RWPE2 (cell line): ENCODE measurements at regions not wholly inside any gene's neighbourhood (a gene's known extent, or its start where the extent isn't known, plus 50 kb on each side); places are given as distances from the start of the nearest gene placed in this dataset.

Experiments
- ATAC-seq: fragments of 200-7000 bp; cut with Tn5 transposase; 3 replicates; pipeline ENCODE4 v1.9.1; 2021; ENCODE audit warnings: low read depth
- DNase-seq: peaks from one replicate; pipeline ENCODE4 v3.0.0-alpha.2; 2020; ENCODE audit warnings: low spot score
- H3K27ac ChIP-seq: fragments of 450-650 bp; 2 replicates; pipeline ENCODE4 v1.5.1; 2017; ENCODE audit warnings: mild to moderate bottlenecking; ENCODE audit not compliant: poor library complexity, severe bottlenecking
- H3K27me3 ChIP-seq: fragments of 250-450 bp; sonication (Bioruptor Pico); 2 replicates; pipeline ENCODE4 v1.5.1; 2021; ENCODE audit warnings: mild to moderate bottlenecking, moderate library complexity; ENCODE audit not compliant: insufficient read depth, poor library complexity, severe bottlenecking
- H3K36me3 ChIP-seq: fragments of 250-450 bp; sonication (Bioruptor Pico); 2 replicates; pipeline ENCODE4 v1.5.1; 2020; ENCODE audit warnings: low read depth, mild to moderate bottlenecking, moderate library complexity
- H3K4me1 ChIP-seq: fragments of 250-450 bp; sonication (Bioruptor Pico); 2 replicates; pipeline ENCODE4 v1.5.1; 2021; ENCODE audit warnings: mild to moderate bottlenecking, moderate library complexity; ENCODE audit not compliant: insufficient read depth, poor library complexity, severe bottlenecking
- H3K4me3 ChIP-seq: fragments of 250-450 bp; sonication (Bioruptor Pico); 2 replicates; pipeline ENCODE4 v1.5.1; 2021; ENCODE audit warnings: mild to moderate bottlenecking, moderate library complexity; ENCODE audit not compliant: severe bottlenecking
- H3K9me3 ChIP-seq: fragments of 250-450 bp; sonication (Bioruptor Pico); 2 replicates; pipeline ENCODE4 v1.5.1; 2021; ENCODE audit warnings: mild to moderate bottlenecking, moderate library complexity; ENCODE audit not compliant: severe bottlenecking
- CTCF ChIP-seq: fragments of 450-650 bp; IDR thresholded peaks from one replicate; pipeline ENCODE4 v1.5.1; 2017; ENCODE audit warnings: mild to moderate bottlenecking, moderate library complexity; ENCODE audit not compliant: poor library complexity, severe bottlenecking

GRCh38 chr7:153524070-153524601, 528.1 kb upstream of the DPP6 start:
- Histone ChIP-seq H3K36me3 (no peaks in the 10 kb centered on the region), H3K9me3 (no peaks in the 10 kb centered on the region), H3K27ac (no peak overlapping the region), H3K27me3 (no peaks in the 10 kb centered on the region), H3K4me1 (no peaks in the 10 kb centered on the region), H3K4me3 (no peak overlapping the region)
- ATAC-seq (no peak), DNase-seq (no peak)
- TF ChIP-seq CTCF, result no peak

- H3K9me3 ChIP-seq, result no peaks in the 10 kb centered on the region
- no peak for DNase-seq
- no peak for ATAC-seq
- no peaks in the 10 kb centered on the region for H3K36me3 ChIP-seq
- no peak overlapping the region for H3K4me3 ChIP-seq
- no peaks in the 10 kb centered on the region for H3K27me3 ChIP-seq
- H3K27ac ChIP-seq, result no peak overlapping the region
- no peaks in the 10 kb centered on the region for H3K4me1 ChIP-seq
- no peak for TF ChIP-seq CTCF
Observed at GRCh38 chr7:153529100-153529499, 523.1 kb upstream of the DPP6 start.

- TF ChIP-seq CTCF, result no peak
Observed at GRCh38 chr7:153529651-153530165, 522.5 kb upstream of the DPP6 start.

GRCh38 chr7:153530441-153530840, 521.8 kb upstream of the DPP6 start:
- no peaks in the 10 kb centered on the region for H3K36me3 ChIP-seq
- no peak for ATAC-seq
- DNase-seq, result no peak
- TF ChIP-seq CTCF, result no peak
- H3K4me3 ChIP-seq, result no peak overlapping the region
- H3K4me1 ChIP-seq, result no peaks in the 10 kb centered on the region
- no peak overlapping the region for H3K27ac ChIP-seq
- no peaks in the 10 kb centered on the region for H3K9me3 ChIP-seq
- no peaks in the 10 kb centered on the region for H3K27me3 ChIP-seq

More at GRCh38 chr7:153529651-153530165, 522.5 kb upstream of the DPP6 start:
- Histone ChIP-seq H3K4me3 (no peak overlapping the region), H3K36me3 (no peaks in the 10 kb centered on the region), H3K27ac (no peak overlapping the region), H3K27me3 (no peaks in the 10 kb centered on the region), H3K9me3 (no peaks in the 10 kb centered on the region), H3K4me1 (no peaks in the 10 kb centered on the region)
- DNase-seq (no peak), ATAC-seq (no peak)

- no peaks in the 10 kb centered on the region for H3K9me3 ChIP-seq
- no peaks in the 10 kb centered on the region for H3K4me1 ChIP-seq
- no peak for ATAC-seq
- DNase-seq, result no peak
- no peak for TF ChIP-seq CTCF
- no peaks in the 10 kb centered on the region for H3K36me3 ChIP-seq
- no peak overlapping the region for H3K27ac ChIP-seq
- no peaks in the 10 kb centered on the region for H3K27me3 ChIP-seq
- H3K4me3 ChIP-seq, result no peak overlapping the region
Observed at GRCh38 chr7:153532326-153532725, 519.9 kb upstream of the DPP6 start.
